Spleen (tissue), 11 donors: ENCODE measurements at regions not wholly inside any gene's neighbourhood (a gene's known extent, or its start where the extent isn't known, plus 50 kb on each side); places are given as distances from the start of the nearest gene placed in this dataset.
"Not testable (repeated sequence)": the region's sequence is repeated elsewhere in the genome, so short reads cannot be mapped to it uniquely, and the experiment has no call there.

Source experiments
- DNase-seq: peaks from one replicate; pipeline ENCODE4 v3.0.0-alpha.2; 2020
- H3K27ac ChIP-seq, 8 donors: fragments of 200-600 bp; sonication (generic) in 7 of 8; 1 replicate in 4 of 8; 2 replicates in 4 of 8; pipeline versions ENCODE4 v1.5.0 to v1.8.0; 2016 to 2021; ENCODE audit warnings: inconsistent platforms in 4 of 8, mild to moderate bottlenecking in 4 of 8, moderate library complexity in 1 of 8
- H3K27me3 ChIP-seq, 7 donors: fragments of 200-600 bp; sonication (generic) in 6 of 7; replicated peaks in 1 of 7; 1 replicate in 4 of 7; 2 replicates in 3 of 7; pipeline versions ENCODE4 v1.5.0 to v1.8.0; 2016 to 2021; ENCODE audit warnings: inconsistent platforms in 3 of 7, mild to moderate bottlenecking in 1 of 7
- H3K36me3 ChIP-seq, 6 donors: fragments of 200-600 bp; sonication (generic) in 5 of 6; 1 replicate in 4 of 6; 2 replicates in 2 of 6; pipeline versions ENCODE4 v1.5.0 to v1.8.0; 2016 to 2021; ENCODE audit warnings: inconsistent platforms in 2 of 6
- H3K4me1 ChIP-seq, 6 donors: fragments of 200-600 bp; sonication (generic) in 5 of 6; 1 replicate in 3 of 6; 2 replicates in 3 of 6; pipeline versions ENCODE4 v1.5.0 to v1.8.0; 2016 to 2021; ENCODE audit warnings: inconsistent platforms in 3 of 6
- H3K4me3 ChIP-seq, 8 donors: fragments of 200-600 bp; sonication (generic) in 7 of 8; 1 replicate in 4 of 8; 2 replicates in 4 of 8; pipeline versions ENCODE4 v1.5.0 to v1.8.0; 2016 to 2021; ENCODE audit warnings: inconsistent platforms in 4 of 8, mild to moderate bottlenecking in 4 of 8, moderate library complexity in 2 of 8
- H3K9me3 ChIP-seq, 8 donors: fragments of 200-600 bp; sonication (generic) in 7 of 8; 1 replicate in 4 of 8; 2 replicates in 4 of 8; pipeline versions ENCODE4 v1.5.0 to v1.8.0; 2016 to 2021; ENCODE audit warnings: inconsistent platforms in 4 of 8
- POLR2A ChIP-seq, 3 donors: fragments of 450-650 bp; IDR thresholded peaks; one replicate each; pipeline ENCODE4 v1.5.1; 2017; ENCODE audit warnings: antibody characterized with exemption in 3 of 3, mild to moderate bottlenecking in 1 of 3
- POLR2AphosphoS5 ChIP-seq, 3 donors: sonication (generic); formaldehyde crosslinking; IDR thresholded peaks; one replicate each; pipeline ENCODE4 v1.5.1; 2017; ENCODE audit warnings: antibody characterized with exemption in 3 of 3
- WGBS, 5 donors: extraction: QIAGEN DNeasy Blood & Tissue Kit in 3 of 5; methylation state at CpG; one replicate each; pipeline versions ENCODE4 v1.1.5 to v1.1.7; 2013 to 2018; 5-methylcytosine and 5-hydroxymethylcytosine counted together
- intact Hi-C: fragments of 100-400 bp; cut with DNase I; formaldehyde crosslinking; loops from one replicate; pipeline ENCODE4 v1.15.0; 2023; ENCODE audit warnings: low total_unique reads
- TF ChIP-seq, protein P1 (sequence below), 11 experiments: fragments of 200-600 bp in 7 of 11; fragments of 450-650 bp in 4 of 11; sonication (generic) in 4 of 11; IDR thresholded peaks in 8 of 11; conservative IDR thresholded peaks in 3 of 11; 1 replicate in 7 of 11; 2 replicates in 4 of 11; pipeline versions ENCODE4 v1.4.0 to v1.8.0; 2016 to 2021; ENCODE audit warnings: antibody characterized with exemption in 11 of 11, inconsistent platforms in 4 of 11, mild to moderate bottlenecking in 1 of 11
- donor health status: healthy with polysubstance abuse.
- donor health status: DM: no; HTN: no; CAD: no; lungs with moderate emphysema.
- donor health status: DM: no; HTN: no; CAD: no.
- donor health status: Bipolar disorder and iron deficiency.
- donor health status: healthy.
- donor health status: DM: no; HTN: no; CAD: no.
- donor health status: DM: yes; HTN: yes; CAD: no.

DNA sequence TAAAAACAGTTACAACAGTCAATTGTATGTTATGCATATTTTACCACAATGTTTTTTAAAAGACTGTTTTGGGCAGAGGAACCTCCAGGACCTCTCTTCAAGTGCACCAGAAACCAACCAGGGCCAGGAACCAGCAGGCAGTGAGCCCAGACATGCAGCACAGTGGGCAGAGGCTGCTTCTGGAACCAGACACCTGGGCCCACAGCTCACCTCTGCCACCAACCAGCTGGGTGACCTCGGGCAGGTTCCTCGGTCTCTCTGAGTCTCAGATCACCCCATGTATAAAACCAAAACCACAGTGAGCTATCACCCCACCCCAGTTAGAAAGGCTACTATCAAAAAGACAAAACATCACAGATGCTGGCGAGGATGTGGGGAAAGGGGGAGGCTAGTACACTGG is 161.0 kb downstream of the C16orf95 start:
- TF ChIP-seq POLR2AphosphoS5 (IDR thresholded peaks at IDR 0.05) (no peak), POLR2A (IDR thresholded peaks at IDR 0.05) (no peak)
- TF ChIP-seq, protein P1, sequence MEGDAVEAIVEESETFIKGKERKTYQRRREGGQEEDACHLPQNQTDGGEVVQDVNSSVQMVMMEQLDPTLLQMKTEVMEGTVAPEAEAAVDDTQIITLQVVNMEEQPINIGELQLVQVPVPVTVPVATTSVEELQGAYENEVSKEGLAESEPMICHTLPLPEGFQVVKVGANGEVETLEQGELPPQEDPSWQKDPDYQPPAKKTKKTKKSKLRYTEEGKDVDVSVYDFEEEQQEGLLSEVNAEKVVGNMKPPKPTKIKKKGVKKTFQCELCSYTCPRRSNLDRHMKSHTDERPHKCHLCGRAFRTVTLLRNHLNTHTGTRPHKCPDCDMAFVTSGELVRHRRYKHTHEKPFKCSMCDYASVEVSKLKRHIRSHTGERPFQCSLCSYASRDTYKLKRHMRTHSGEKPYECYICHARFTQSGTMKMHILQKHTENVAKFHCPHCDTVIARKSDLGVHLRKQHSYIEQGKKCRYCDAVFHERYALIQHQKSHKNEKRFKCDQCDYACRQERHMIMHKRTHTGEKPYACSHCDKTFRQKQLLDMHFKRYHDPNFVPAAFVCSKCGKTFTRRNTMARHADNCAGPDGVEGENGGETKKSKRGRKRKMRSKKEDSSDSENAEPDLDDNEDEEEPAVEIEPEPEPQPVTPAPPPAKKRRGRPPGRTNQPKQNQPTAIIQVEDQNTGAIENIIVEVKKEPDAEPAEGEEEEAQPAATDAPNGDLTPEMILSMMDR (IDR thresholded peaks at IDR 0.05 in 8 of 11, conservative IDR thresholded peaks at IDR 0.05 in 3 of 11), result no peak
- intact Hi-C loops, result no loop called here

DNA sequence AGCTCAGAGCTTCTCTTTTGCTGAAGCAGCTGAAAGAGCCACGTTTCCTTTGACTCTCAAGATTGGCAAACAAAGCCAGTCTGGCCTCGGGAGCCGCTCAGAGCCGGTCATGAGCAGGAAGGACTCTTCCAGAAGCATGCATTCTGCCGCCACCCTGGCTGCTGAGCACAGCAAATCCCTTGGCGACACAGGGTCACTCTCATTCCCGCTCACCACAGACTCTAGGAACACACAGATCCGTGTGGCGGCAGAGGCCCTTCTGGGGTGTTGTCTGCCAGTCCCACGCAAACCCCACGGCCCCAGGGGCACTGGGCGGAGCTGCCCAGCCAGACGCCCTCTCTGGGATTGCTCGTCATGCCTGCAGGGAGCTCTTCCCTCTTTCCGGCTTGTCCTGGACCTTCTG is 157.0 kb downstream of the C16orf95 start:
- peak; percentile 76 for DNase-seq
- intact Hi-C loops, result no loop called here

More for the DNA sequence above, 161.0 kb downstream of the C16orf95 start:
- no peak overlapping the region for H3K4me3 ChIP-seq
- WGBS, 5 donors, result 60 to 94% (median 80%) methylated on average over 3 of the region's 3 CpGs
- H3K9me3 ChIP-seq, result no peaks in the 10 kb centered on the region
- no peaks in the 10 kb centered on the region for H3K4me1 ChIP-seq
- H3K27me3 ChIP-seq, result peaks cover 0 to 10% (median 0%) of the 10 kb centered on the region in 7 donors
- DNase-seq, result peak; percentile 28
- H3K27ac ChIP-seq, result no peak overlapping the region
- no peaks in the 10 kb centered on the region for H3K36me3 ChIP-seq

DNA sequence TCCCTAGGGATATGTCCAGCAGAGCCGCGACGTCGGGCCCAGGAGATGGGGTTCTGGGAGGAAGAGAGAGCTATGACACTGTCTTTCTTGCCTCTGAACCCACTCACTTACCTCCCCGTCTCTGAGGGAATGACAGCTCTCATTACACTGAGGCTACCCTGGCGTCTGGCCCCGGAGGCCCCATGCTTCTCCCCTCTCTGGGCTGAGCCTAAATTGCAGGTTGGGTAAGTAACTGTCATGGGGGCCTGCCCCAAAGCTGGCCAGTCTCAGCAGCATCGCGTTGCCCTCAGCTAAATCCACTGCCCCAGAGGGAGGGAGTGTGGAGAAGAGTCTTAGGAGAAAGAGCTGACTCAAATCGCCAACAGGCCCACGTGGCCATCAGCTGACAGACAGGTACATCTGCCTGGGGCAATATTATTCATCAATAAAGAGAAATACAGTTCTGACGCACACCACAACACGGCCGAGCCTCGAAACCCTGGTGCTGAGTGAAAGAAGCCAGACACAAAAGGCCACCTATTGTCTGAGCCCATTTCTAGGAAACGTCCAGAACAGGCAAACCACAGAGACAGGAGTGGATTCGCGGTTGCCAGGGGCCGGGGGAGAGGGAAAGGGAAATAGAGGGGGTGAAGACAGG is 156.4 kb downstream of the C16orf95 start:
- Histone ChIP-seq H3K4me1 (no peaks in the 10 kb centered on the region), H3K27me3 (peaks cover 0 to 18% (median 0%) of the 10 kb centered on the region in 7 donors), H3K27ac (no peak overlapping the region), H3K9me3 (no peaks in the 10 kb centered on the region), H3K4me3 (no peak overlapping the region), H3K36me3 (no peaks in the 10 kb centered on the region)
- no peak for DNase-seq
- TF ChIP-seq POLR2A (IDR thresholded peaks at IDR 0.05), result no peak
- no peak for TF ChIP-seq POLR2AphosphoS5 (IDR thresholded peaks at IDR 0.05)
- TF ChIP-seq, protein P1 (IDR thresholded peaks at IDR 0.05 in 8 of 11, conservative IDR thresholded peaks at IDR 0.05 in 3 of 11), result no peak
- intact Hi-C loops, result no loop called here
- 43 to 71% (median 70%) methylated on average over 15 to 19 of the region's 19 CpGs for WGBS, 5 donors

More for the DNA sequence above, 157.0 kb downstream of the C16orf95 start:
- Histone ChIP-seq H3K4me3 (no peak overlapping the region), H3K27ac (no peak overlapping the region), H3K27me3 (peaks cover 0 to 18% (median 0%) of the 10 kb centered on the region in 7 donors), H3K9me3 (no peaks in the 10 kb centered on the region), H3K36me3 (no peaks in the 10 kb centered on the region), H3K4me1 (no peaks in the 10 kb centered on the region)
- WGBS, 5 donors, result 63 to 73% (median 65%) methylated on average over 10 to 15 of the region's 15 CpGs
- peak; percentile 22 to 57 (median 56) for TF ChIP-seq POLR2AphosphoS5 (IDR thresholded peaks at IDR 0.05)
- TF ChIP-seq, protein P1 (IDR thresholded peaks at IDR 0.05 in 8 of 11, conservative IDR thresholded peaks at IDR 0.05 in 3 of 11), result no peak

DNA sequence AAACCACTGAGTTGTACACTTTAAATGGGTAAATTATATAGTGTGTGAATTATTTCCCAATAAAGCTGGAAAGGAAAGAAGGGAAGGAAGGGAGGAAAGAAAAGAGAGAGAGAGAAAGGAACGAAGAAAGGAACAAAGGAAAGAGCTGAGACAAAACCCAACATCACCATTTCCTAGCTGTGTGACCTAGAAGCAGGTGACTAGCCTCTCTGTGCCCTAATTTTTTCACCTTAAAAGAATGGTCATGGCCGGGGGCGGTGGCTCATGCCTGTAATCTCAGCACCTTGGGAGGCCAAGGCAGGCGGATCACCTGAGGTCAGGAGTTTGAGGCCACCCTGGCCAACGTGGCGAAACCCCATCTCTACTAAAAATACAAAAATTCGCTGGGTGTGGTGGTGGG is 155.8 kb downstream of the C16orf95 start:
- H3K27me3 ChIP-seq, result peaks cover 0 to 18% (median 0%) of the 10 kb centered on the region in 7 donors
- H3K27ac ChIP-seq, intact Hi-C loops, H3K9me3 ChIP-seq, H3K36me3 ChIP-seq, H3K4me1 ChIP-seq, H3K4me3 ChIP-seq: not testable (repeated sequence)
- WGBS, 5 donors, result 77 to 88% (median 83%) methylated on average over 7 of the region's 7 CpGs
- peak; percentile 7 for DNase-seq
